ENCODE measurements at regions not wholly inside any gene's neighbourhood (a gene's known extent, or its start where the extent isn't known, plus 50 kb on each side); places are given as distances from the start of the nearest gene placed in this dataset.
"Not testable (repeated sequence)": the region's sequence is repeated elsewhere in the genome, so short reads cannot be mapped to it uniquely, and the experiment has no call there.

- H3K4me2 ChIP-seq (ENCODE audit: insufficient read depth, low read length, poor library complexity, severe bottlenecking) = no peak overlapping the region
- H3K14ac ChIP-seq (ENCODE audit: low read length) = no peak overlapping the region
- no peak overlapping the region for H3K23ac ChIP-seq (ENCODE audit: low read depth, low read length, poor library complexity)
- H2AFZ ChIP-seq (ENCODE audit: low read length) = no peak overlapping the region
- no peak overlapping the region for H2BK15ac ChIP-seq (ENCODE audit: low read length)
- no CpG with 5 or more reads among the region's 2 CpGs for WGBS, 2 donors (ENCODE audit: extremely low coverage in 2 of 2, insufficient read length in 2 of 2, insufficient replicate concordance in 1 of 2)
- H2BK5ac ChIP-seq (ENCODE audit: low read length) = no peak overlapping the region
- H3K36me3 ChIP-seq (replicated peaks in 1 of 2; ENCODE audit: control insufficient read depth in 2 of 2, insufficient read depth in 2 of 2, low read length in 2 of 2) = no peaks in the 10 kb centered on the region
- H3K79me1 ChIP-seq (ENCODE audit: low read depth, low read length) = no peaks in the 10 kb centered on the region
- no peak overlapping the region for H2BK120ac ChIP-seq (ENCODE audit: low read depth, low read length)
- no peak overlapping the region for H2AK5ac ChIP-seq (ENCODE audit: low read depth, low read length)
- no peak overlapping the region for H3K18ac ChIP-seq (ENCODE audit: low read length)
- no peak overlapping the region for H3K4ac ChIP-seq (ENCODE audit: low read length)
- no peak overlapping the region for H3K9ac ChIP-seq (ENCODE audit: low read depth, low read length, poor library complexity)
- no peaks in the 10 kb centered on the region for H3K4me1 ChIP-seq (ENCODE audit: control insufficient read depth in 2 of 2, insufficient read depth in 1 of 2, low read depth in 1 of 2, low read length in 2 of 2)
- H3K9me3 ChIP-seq (replicated peaks in 1 of 2; ENCODE audit: control insufficient read depth in 2 of 2, insufficient read depth in 1 of 2, low read depth in 1 of 2, low read length in 2 of 2) = no peaks in the 10 kb centered on the region
- no peak overlapping the region for H4K91ac ChIP-seq (ENCODE audit: low read depth, low read length, poor library complexity)
- H3K4me3 ChIP-seq (ENCODE audit: low read length in 2 of 2) = no peak overlapping the region
- no peak overlapping the region for H2BK12ac ChIP-seq (ENCODE audit: low read length)
- DNase-seq (ENCODE audit: low spot score) = no peak
- H3K27ac ChIP-seq (replicated peaks; ENCODE audit: low read length) = no peak overlapping the region
- no peaks in the 10 kb centered on the region for H3K27me3 ChIP-seq (ENCODE audit: control insufficient read depth in 3 of 3, insufficient read depth in 3 of 3, low read depth in 1 of 3, low read length in 3 of 3)
- H4K8ac ChIP-seq (ENCODE audit: low read depth, low read length) = no peak overlapping the region
These were observed 61.8 kb upstream of the FAT3 start for GRCh38 chr11:92162776-92163175.

GRCh38 chr11:92159931-92160330 lies 64.7 kb upstream of the FAT3 start:
- Histone ChIP-seq H2AFZ (ENCODE audit: low read length) (no peak overlapping the region), H3K79me1 (ENCODE audit: low read depth, low read length) (no peaks in the 10 kb centered on the region), H3K4ac (ENCODE audit: low read length) (no peak overlapping the region), H3K9me3 (replicated peaks in 1 of 2; ENCODE audit: control insufficient read depth in 2 of 2, insufficient read depth in 1 of 2, low read depth in 1 of 2, low read length in 2 of 2) (no peaks in the 10 kb centered on the region), H3K36me3 (replicated peaks in 1 of 2; ENCODE audit: control insufficient read depth in 2 of 2, insufficient read depth in 2 of 2, low read length in 2 of 2) (no peaks in the 10 kb centered on the region), H3K4me3 (ENCODE audit: low read length in 2 of 2) (no peak overlapping the region), H3K27me3 (ENCODE audit: control insufficient read depth in 3 of 3, insufficient read depth in 3 of 3, low read depth in 1 of 3, low read length in 3 of 3) (no peaks in the 10 kb centered on the region), H4K91ac (ENCODE audit: low read depth, low read length, poor library complexity) (no peak overlapping the region), H3K9ac (ENCODE audit: low read depth, low read length, poor library complexity) (no peak overlapping the region), H3K27ac (replicated peaks; ENCODE audit: low read length) (no peak overlapping the region), H2BK120ac (ENCODE audit: low read depth, low read length) (no peak overlapping the region), H2BK12ac (ENCODE audit: low read length) (no peak overlapping the region), H2BK15ac (ENCODE audit: low read length) (no peak overlapping the region), H2BK5ac (ENCODE audit: low read length) (no peak overlapping the region), H3K4me2 (ENCODE audit: insufficient read depth, low read length, poor library complexity, severe bottlenecking) (no peak overlapping the region), H3K4me1 (ENCODE audit: control insufficient read depth in 2 of 2, insufficient read depth in 1 of 2, low read depth in 1 of 2, low read length in 2 of 2) (no peaks in the 10 kb centered on the region), H3K14ac (ENCODE audit: low read length) (no peak overlapping the region), H3K18ac (ENCODE audit: low read length) (no peak overlapping the region), H2AK5ac (ENCODE audit: low read depth, low read length) (no peak overlapping the region), H4K8ac (ENCODE audit: low read depth, low read length) (no peak overlapping the region), H3K23ac (ENCODE audit: low read depth, low read length, poor library complexity) (no peak overlapping the region)
- WGBS, 2 donors (ENCODE audit: extremely low coverage in 2 of 2, insufficient read length in 2 of 2, insufficient replicate concordance in 1 of 2) = no CpG with 5 or more reads among the region's 1 CpG
- DNase-seq (ENCODE audit: low spot score) = no peak

- H4K8ac ChIP-seq (ENCODE audit: low read depth, low read length); H3K14ac ChIP-seq (ENCODE audit: low read length); H3K4me2 ChIP-seq (ENCODE audit: insufficient read depth, low read length, poor library complexity, severe bottlenecking); H2BK12ac ChIP-seq (ENCODE audit: low read length); H2AFZ ChIP-seq (ENCODE audit: low read length); H3K18ac ChIP-seq (ENCODE audit: low read length); H3K27ac ChIP-seq (replicated peaks; ENCODE audit: low read length); H3K27me3 ChIP-seq (ENCODE audit: control insufficient read depth in 3 of 3, insufficient read depth in 3 of 3, low read depth in 1 of 3, low read length in 3 of 3); H4K91ac ChIP-seq (ENCODE audit: low read depth, low read length, poor library complexity); H3K4ac ChIP-seq (ENCODE audit: low read length); H3K9ac ChIP-seq (ENCODE audit: low read depth, low read length, poor library complexity); H2BK15ac ChIP-seq (ENCODE audit: low read length); H2BK120ac ChIP-seq (ENCODE audit: low read depth, low read length); H3K9me3 ChIP-seq (replicated peaks in 1 of 2; ENCODE audit: control insufficient read depth in 2 of 2, insufficient read depth in 1 of 2, low read depth in 1 of 2, low read length in 2 of 2); H3K4me3 ChIP-seq (ENCODE audit: low read length in 2 of 2); H2BK5ac ChIP-seq (ENCODE audit: low read length); H3K23ac ChIP-seq (ENCODE audit: low read depth, low read length, poor library complexity); H3K36me3 ChIP-seq (replicated peaks in 1 of 2; ENCODE audit: control insufficient read depth in 2 of 2, insufficient read depth in 2 of 2, low read length in 2 of 2); DNase-seq (ENCODE audit: low spot score); H2AK5ac ChIP-seq (ENCODE audit: low read depth, low read length); H3K4me1 ChIP-seq (ENCODE audit: control insufficient read depth in 2 of 2, insufficient read depth in 1 of 2, low read depth in 1 of 2, low read length in 2 of 2); H3K79me1 ChIP-seq (ENCODE audit: low read depth, low read length): not testable (repeated sequence)
- WGBS, 2 donors (ENCODE audit: extremely low coverage in 2 of 2, insufficient read length in 2 of 2, insufficient replicate concordance in 1 of 2) = no CpG with 5 or more reads among the region's 35 CpGs
These were observed 67.2 kb upstream of the FAT3 start for GRCh38 chr11:92157390-92157789.

- no peaks in the 10 kb centered on the region for H3K27me3 ChIP-seq (ENCODE audit: control insufficient read depth in 3 of 3, insufficient read depth in 3 of 3, low read depth in 1 of 3, low read length in 3 of 3)
- no peaks in the 10 kb centered on the region for H3K79me1 ChIP-seq (ENCODE audit: low read depth, low read length)
- no peak overlapping the region for H2BK5ac ChIP-seq (ENCODE audit: low read length)
- H2BK120ac ChIP-seq (ENCODE audit: low read depth, low read length) = no peak overlapping the region
- WGBS, 2 donors (ENCODE audit: extremely low coverage in 2 of 2, insufficient read length in 2 of 2, insufficient replicate concordance in 1 of 2) = no CpG with 5 or more reads among the region's 4 CpGs
- H3K4me3 ChIP-seq (ENCODE audit: low read length in 2 of 2) = no peak overlapping the region
- no peak overlapping the region for H2AK5ac ChIP-seq (ENCODE audit: low read depth, low read length)
- no peak overlapping the region for H3K4ac ChIP-seq (ENCODE audit: low read length)
- no peak overlapping the region for H4K8ac ChIP-seq (ENCODE audit: low read depth, low read length)
- H3K27ac ChIP-seq (replicated peaks; ENCODE audit: low read length) = no peak overlapping the region
- H3K4me2 ChIP-seq (ENCODE audit: insufficient read depth, low read length, poor library complexity, severe bottlenecking) = no peak overlapping the region
- H4K91ac ChIP-seq (ENCODE audit: low read depth, low read length, poor library complexity) = no peak overlapping the region
- no peak overlapping the region for H3K9ac ChIP-seq (ENCODE audit: low read depth, low read length, poor library complexity)
- no peaks in the 10 kb centered on the region for H3K9me3 ChIP-seq (replicated peaks in 1 of 2; ENCODE audit: control insufficient read depth in 2 of 2, insufficient read depth in 1 of 2, low read depth in 1 of 2, low read length in 2 of 2)
- no peak overlapping the region for H3K23ac ChIP-seq (ENCODE audit: low read depth, low read length, poor library complexity)
- no peak overlapping the region for H2BK12ac ChIP-seq (ENCODE audit: low read length)
- peak overlapping the region; percentile 52 for H3K18ac ChIP-seq (ENCODE audit: low read length)
- H3K14ac ChIP-seq (ENCODE audit: low read length) = no peak overlapping the region
- DNase-seq (ENCODE audit: low spot score) = no peak
- H3K4me1 ChIP-seq (ENCODE audit: control insufficient read depth in 2 of 2, insufficient read depth in 1 of 2, low read depth in 1 of 2, low read length in 2 of 2) = peaks cover 2 to 4% of the 10 kb centered on the region in 2 donors
- H2AFZ ChIP-seq (ENCODE audit: low read length) = no peak overlapping the region
- no peak overlapping the region for H2BK15ac ChIP-seq (ENCODE audit: low read length)
- no peaks in the 10 kb centered on the region for H3K36me3 ChIP-seq (replicated peaks in 1 of 2; ENCODE audit: control insufficient read depth in 2 of 2, insufficient read depth in 2 of 2, low read length in 2 of 2)
These were observed 70.0 kb upstream of the FAT3 start for GRCh38 chr11:92154611-92155010.
